ENCODE measurements at regions not wholly inside any gene's neighbourhood (a gene's known extent, or its start where the extent isn't known, plus 50 kb on each side); places are given as distances from the start of the nearest gene placed in this dataset.
"Not testable (repeated sequence)": the region's sequence is repeated elsewhere in the genome, so short reads cannot be mapped to it uniquely, and the experiment has no call there.

- TF ChIP-seq EP300 (IDR thresholded peaks at IDR 0.05; ENCODE audit: borderline replicate concordance in 1 of 2, low read depth in 2 of 2, low read length in 2 of 2); CHD2 (IDR thresholded peaks at IDR 0.05; ENCODE audit: low read length): not testable (repeated sequence)
- TF ChIP-seq, protein P1, sequence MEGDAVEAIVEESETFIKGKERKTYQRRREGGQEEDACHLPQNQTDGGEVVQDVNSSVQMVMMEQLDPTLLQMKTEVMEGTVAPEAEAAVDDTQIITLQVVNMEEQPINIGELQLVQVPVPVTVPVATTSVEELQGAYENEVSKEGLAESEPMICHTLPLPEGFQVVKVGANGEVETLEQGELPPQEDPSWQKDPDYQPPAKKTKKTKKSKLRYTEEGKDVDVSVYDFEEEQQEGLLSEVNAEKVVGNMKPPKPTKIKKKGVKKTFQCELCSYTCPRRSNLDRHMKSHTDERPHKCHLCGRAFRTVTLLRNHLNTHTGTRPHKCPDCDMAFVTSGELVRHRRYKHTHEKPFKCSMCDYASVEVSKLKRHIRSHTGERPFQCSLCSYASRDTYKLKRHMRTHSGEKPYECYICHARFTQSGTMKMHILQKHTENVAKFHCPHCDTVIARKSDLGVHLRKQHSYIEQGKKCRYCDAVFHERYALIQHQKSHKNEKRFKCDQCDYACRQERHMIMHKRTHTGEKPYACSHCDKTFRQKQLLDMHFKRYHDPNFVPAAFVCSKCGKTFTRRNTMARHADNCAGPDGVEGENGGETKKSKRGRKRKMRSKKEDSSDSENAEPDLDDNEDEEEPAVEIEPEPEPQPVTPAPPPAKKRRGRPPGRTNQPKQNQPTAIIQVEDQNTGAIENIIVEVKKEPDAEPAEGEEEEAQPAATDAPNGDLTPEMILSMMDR (IDR thresholded peaks at IDR 0.05; ENCODE audit: control extremely low read depth in 1 of 3, insufficient read depth in 1 of 3, low read depth in 1 of 3, low read length in 3 of 3), result not testable (repeated sequence)
Measured at GRCh38 chr11:67899462-67899861, 104.4 kb downstream of the UNC93B1 start.

Measured in H1 (cell line).